Muscle of arm (tissue), 1 donor: ENCODE measurements at regions not wholly inside any gene's neighbourhood (a gene's known extent, or its start where the extent isn't known, plus 50 kb on each side); places are given as distances from the start of the nearest gene placed in this dataset.
"Not testable (repeated sequence)": the region's sequence is repeated elsewhere in the genome, so short reads cannot be mapped to it uniquely, and the experiment has no call there.

Experiments used
- DNase-seq: peaks from one replicate; pipeline ENCODE4 v3.0.0-alpha.2; 2013

GRCh38 chr7:20839196-20839735, 52.6 kb upstream of the SP8 start:
- DNase-seq = no peak

DNA sequence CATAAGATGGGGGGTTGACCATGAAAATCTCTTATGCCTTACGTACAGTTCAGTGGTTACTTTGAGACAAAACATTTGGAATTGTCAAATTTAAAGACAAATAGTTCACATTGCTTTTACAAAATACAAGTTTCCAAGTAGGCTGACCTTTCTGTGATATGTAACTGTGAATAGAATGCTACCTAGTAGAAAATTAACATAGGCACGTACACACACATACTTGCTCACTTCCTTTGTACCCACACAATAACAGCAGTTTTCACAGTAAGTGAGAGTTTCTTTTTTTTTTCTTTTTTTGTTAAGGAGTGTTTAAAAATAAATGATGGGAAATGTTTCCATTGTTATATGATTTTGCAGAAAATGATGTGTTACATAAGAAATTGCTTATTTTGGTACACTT, 53.3 kb upstream of the SP8 start:
- no peak for DNase-seq

- no peak for DNase-seq
Observed at GRCh38 chr7:20846791-20847190, 60.1 kb upstream of the SP8 start.

DNA sequence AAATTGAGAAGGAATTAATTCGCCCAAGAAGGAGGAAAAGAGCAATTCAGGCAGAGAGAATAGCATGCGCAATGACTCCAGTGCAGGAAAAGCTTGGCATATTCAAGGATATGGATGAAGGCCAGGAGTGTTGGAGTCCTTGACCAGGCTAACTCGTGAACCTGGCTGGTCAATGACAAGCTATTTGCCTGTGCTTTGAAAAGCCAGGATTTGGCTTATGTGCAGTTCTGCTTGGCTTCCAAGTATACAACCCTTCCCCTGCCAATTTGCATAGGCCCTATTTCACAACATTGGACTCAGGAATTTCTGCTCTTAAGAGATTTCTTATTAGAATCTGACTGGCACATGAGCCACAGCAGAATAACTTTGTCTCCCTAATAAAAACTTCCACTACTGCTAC, 72.3 kb upstream of the SP8 start:
- DNase-seq = no peak

GRCh38 chr7:20861468-20861867, 74.8 kb upstream of the SP8 start:
- no peak for DNase-seq

DNA sequence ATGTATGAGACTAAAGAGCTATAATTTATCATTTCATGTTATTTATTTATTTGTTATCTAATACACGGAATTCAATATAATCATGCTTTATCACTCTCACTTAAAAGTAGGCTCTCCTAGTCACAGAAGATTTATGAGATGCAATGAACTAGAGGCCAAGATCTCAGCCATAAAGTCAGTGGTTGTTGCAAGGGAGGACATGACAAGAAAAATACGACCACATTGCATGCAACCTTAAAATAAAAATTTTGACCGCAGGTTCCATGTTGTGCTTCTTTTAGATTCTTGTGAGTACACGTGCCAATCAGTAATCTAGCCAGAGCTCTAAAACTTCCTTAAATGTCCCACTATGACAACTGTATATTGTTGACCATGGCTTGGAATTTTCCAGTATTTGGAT, 75.9 kb upstream of the SP8 start:
- DNase-seq = no peak

- no peak for DNase-seq
Observed at GRCh38 chr7:20864221-20864620, 77.5 kb upstream of the SP8 start.

GRCh38 chr7:20865684-20866083, 79.0 kb upstream of the SP8 start:
- no peak for DNase-seq

DNA sequence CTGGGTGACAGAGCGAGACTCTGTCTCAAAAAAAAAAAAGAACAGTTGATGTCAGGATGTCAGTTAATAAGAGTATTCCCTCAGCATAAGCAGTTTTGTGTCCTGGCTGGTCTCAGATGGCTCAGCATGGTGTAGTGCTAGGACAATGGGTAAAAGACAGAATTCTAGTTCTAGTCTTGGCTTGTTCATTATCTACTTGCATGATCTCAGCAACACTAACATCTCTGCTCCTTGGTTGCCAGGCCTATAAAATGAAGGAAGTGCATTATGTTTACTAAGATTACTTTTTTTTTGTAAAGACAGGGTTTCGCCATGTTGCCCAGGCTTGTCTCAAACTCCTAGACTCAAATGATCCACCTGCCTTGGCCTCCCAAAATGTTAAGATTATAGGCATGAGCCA, 84.3 kb upstream of the SP8 start:
- DNase-seq = no peak

DNA sequence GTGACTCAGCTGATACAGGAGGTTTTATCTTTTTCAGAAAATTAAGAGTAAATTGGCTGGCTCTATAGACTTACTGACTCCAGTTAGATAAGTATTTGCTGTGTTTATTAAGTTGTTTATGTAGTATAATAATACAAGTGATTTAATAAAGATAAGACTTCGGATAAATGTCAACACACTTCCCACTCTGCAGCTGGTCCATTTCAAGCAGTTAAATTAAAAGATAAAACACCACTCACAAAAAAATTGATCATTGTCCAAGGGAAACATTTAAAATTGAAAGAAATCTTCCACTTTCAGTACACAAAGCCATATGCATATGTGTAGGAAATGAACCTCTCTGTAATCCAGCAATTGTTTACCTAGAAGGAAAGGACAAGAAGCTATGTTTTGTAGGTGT, 106.1 kb upstream of the SP8 start:
- DNase-seq = no peak

DNA sequence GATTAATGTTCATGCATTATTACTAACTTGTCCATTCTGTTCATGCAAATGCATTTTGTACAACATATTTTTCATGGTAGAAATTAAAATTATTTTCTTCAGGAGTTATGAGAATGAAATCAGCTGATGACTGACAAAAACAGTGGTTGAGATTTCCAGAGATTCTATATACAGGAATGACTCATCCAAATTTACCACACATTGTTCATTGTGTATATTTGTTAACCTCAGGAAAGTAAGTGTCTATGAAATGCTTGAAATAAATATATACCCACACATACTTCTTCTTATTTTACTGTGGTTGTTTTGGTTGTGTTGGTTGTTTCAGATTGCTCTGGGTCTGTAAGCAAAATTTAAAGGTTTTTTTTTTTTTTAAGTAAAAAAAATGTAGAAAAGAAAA, 108.1 kb upstream of the SP8 start:
- DNase-seq = no peak

- no peak for DNase-seq
Observed at GRCh38 chr7:20895563-20895962, 108.9 kb upstream of the SP8 start.

- no peak for DNase-seq
Observed at GRCh38 chr7:20896996-20897395, 110.3 kb upstream of the SP8 start.

DNA sequence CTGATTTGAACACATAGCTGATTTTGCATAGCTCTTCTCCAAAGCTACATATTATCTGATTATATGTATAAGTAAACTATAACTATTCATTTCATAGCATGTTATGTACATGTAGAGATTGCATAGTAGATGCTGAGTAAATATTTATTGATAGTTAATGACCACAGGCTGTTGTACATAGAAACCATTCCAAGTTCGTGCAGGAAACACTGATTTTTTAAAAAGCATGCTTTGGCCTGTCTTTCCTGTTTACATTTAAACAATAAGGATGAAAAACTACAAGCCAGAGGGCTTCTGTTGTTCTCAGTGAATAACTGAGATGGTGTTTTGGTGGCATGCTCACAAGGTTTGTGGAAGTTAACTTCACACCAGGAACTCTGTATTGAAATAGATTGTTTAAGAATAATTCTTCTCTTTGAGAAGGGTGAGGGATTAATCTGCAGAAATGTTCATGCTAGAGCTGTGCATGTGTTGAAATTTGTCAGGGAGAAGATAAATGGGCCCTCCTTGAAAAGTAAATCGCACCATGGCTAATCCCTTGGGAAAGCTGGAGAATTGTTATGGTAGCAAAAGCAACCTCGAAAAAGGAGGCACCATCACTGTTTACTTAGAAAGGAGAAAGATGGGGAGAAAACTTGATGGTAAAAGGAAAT, 120.2 kb upstream of the SP8 start:
- DNase-seq = no peak

DNA sequence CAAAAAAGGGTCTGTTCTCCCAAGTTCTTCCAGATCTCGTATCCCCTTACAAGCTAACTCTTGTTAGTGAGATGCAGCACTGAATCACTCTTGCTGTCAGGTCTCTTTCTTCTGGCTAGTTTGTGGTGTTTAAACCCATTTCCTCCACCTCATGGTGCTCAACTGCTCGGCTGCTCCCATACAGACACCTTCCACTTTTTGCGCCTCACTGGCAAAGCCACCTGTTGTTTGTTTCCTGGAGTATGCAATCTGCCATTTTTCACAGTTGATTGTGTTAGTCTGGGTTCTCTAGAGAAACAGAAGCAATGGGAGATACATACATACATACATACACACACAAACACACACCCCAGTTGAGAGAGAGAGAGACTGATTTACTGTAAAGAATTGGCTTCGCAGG, 124.4 kb upstream of the SP8 start:
- no peak for DNase-seq

DNA sequence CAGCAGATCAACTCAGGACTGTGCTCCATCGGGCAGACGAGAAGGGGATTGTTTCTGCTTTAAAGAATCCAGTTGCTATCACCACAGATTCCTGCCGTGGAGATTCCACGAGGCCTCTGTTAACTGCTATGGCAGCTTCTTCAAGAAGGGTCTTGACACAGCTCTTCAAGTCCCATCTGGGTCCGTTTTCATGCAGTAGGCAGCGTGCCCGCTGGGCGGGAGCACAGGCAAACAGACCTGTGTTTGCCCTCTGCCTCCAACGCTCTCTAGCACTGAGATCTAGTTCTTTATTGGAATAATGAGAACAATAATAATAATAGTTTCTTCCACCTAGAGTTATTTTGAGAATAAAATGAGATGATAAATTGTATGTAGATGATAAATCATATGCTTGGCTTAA, 127.2 kb upstream of the SP8 start:
- no peak for DNase-seq

GRCh38 chr7:20916311-20916710, 129.6 kb upstream of the SP8 start:
- no peak for DNase-seq

- no peak for DNase-seq
Observed at GRCh38 chr7:20917603-20918002, 130.9 kb upstream of the SP8 start.

DNA sequence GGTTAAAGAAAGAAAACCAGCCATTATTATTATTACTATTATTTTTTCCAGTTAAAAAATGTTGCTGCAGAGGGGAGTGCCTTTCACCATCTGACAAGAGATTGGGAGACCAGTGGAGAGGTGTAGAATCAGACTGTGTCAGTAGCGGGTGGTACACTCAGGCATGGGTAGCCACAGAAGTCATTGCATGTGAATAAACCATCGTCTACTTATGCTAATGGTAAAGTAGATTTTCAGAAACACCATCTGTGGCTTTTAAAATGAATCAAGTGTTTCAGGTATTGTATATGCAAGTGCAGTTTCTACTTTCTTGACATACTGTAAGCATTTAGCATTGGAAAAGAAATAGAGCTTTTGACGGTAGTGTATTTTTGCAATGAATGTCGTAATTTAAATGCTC, 131.5 kb upstream of the SP8 start:
- DNase-seq = no peak

GRCh38 chr7:20927178-20927577, 140.5 kb upstream of the SP8 start:
- DNase-seq = not testable (repeated sequence)

DNA sequence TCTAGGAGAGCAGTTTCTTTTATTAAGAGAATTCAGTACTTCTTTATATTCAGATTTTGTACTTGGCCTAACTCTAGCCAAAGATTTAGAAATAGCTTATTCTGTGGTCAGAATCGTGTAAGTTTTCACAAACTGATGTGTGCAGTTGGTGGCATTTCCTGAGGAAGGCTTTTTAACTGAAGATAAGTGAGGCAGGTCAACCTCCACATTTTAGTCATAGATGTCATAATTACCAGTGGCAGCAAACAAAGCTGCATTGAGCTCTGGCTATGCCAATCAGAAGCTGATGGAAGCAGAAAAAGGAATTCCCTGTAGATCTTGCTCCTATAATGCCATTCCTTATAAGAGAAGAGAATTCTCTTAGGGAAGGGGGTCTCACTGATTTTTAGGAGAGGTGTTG, 141.3 kb upstream of the SP8 start:
- no peak for DNase-seq

DNA sequence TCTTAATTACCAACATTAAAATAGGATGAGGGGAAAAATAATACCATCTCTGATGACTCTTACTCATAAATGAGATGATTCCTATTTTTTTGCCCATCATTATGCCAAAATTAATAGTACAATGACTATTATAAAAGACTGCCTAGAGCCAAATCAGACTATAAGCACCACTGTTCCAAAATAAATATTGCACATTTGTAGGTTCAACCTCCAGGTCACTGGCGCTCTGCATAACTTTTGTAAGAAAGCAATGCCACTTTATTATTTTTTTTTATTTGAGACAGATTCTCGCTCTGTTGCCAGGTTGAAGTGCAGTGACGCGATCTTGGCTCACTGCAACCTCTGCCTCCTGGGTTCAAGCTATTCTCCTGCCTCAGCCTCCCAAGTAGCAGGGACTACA, 142.5 kb upstream of the SP8 start:
- DNase-seq = no peak

GRCh38 chr7:20931739-20932138, 145.1 kb upstream of the SP8 start:
- no peak for DNase-seq

- no peak for DNase-seq
Observed at GRCh38 chr7:20932785-20933527, 146.3 kb upstream of the SP8 start.
